ENCODE measurements at regions not wholly inside any gene's neighbourhood (a gene's known extent, or its start where the extent isn't known, plus 50 kb on each side); places are given as distances from the start of the nearest gene placed in this dataset.

DNA sequence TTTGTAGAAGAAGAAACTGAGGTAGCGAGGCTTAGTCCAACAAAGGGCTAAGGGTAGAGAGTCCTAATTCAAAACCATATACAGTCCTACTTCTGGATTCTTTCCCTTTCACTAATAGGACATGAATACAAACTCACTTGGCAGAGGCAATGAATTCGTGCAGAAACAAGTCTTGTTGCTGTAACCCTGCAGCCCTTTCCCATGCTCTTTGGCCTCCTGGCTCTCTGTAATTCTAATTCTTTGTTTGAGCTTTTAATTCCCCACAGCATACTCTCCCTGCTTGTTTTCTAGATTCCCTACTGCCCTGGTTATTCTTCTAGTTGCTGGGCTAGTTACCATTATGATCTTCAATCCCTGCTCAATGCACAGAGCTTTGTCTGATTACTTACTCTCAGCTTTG lies 381.4 kb downstream of the ETNK1 start:
- TF ChIP-seq, protein P1, sequence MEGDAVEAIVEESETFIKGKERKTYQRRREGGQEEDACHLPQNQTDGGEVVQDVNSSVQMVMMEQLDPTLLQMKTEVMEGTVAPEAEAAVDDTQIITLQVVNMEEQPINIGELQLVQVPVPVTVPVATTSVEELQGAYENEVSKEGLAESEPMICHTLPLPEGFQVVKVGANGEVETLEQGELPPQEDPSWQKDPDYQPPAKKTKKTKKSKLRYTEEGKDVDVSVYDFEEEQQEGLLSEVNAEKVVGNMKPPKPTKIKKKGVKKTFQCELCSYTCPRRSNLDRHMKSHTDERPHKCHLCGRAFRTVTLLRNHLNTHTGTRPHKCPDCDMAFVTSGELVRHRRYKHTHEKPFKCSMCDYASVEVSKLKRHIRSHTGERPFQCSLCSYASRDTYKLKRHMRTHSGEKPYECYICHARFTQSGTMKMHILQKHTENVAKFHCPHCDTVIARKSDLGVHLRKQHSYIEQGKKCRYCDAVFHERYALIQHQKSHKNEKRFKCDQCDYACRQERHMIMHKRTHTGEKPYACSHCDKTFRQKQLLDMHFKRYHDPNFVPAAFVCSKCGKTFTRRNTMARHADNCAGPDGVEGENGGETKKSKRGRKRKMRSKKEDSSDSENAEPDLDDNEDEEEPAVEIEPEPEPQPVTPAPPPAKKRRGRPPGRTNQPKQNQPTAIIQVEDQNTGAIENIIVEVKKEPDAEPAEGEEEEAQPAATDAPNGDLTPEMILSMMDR (IDR thresholded peaks at IDR 0.05; ENCODE audit: poor library complexity, severe bottlenecking): no peak
- TF ChIP-seq POLR2AphosphoS5 (IDR thresholded peaks at IDR 0.05) (no peak), MXI1 (conservative IDR thresholded peaks at IDR 0.05; ENCODE audit: poor library complexity, severe bottlenecking) (no peak), RAD21 (conservative IDR thresholded peaks at IDR 0.05) (no peak), SMC3 (conservative IDR thresholded peaks at IDR 0.05; ENCODE audit: poor library complexity) (no peak), EZH2 (IDR thresholded peaks at IDR 0.05; ENCODE audit: borderline replicate concordance, insufficient read depth, low read length, poor library complexity, severe bottlenecking) (no peak), EP300 (conservative IDR thresholded peaks at IDR 0.05; ENCODE audit: poor library complexity, severe bottlenecking) (no peak)

Measured in neural cell (in vitro differentiated cells).